ENCODE measurements at regions not wholly inside any gene's neighbourhood (a gene's known extent, or its start where the extent isn't known, plus 50 kb on each side); places are given as distances from the start of the nearest gene placed in this dataset.
A peak's percentile ranks its signal among the peaks of the same experiment; 100 is the strongest.

DNA sequence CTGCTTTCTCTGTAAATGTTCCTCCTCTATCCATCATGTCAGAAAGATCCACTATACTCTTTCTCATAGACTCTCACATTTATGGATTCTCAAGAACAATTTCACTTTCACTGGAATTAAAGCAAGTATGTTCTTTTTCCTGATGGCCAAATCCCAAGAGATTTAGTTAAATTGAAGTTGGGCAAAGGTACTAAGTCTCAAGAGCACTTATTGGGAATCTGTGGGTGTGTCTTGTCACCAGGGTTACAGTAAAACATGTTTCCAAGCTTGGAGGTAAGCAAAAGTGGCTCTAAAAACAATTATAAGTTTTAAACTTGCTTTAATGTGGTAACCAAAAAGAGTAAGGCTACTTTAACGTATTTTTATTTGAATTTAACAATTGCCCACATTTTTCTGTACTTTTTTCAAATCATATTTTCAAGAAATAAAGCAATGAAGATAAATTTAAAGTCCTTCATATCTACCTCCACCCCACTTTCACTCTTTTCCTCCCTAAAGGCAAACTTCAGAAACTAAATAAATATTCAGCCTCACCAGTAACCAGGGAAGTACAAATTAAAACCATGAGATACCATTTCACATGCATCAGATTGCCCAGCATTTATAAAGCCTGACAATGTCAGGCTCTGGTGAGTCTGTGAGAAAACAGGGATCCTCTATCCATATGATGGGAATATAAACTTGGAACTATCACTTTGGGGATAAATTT is 387.4 kb downstream of the CETN3 start:
- no peaks in the 10 kb centered on the region for H3K27me3 ChIP-seq (ENCODE audit: control insufficient read depth in 3 of 3, insufficient read depth in 3 of 3, low read depth in 1 of 3, low read length in 3 of 3)
- H2AFZ ChIP-seq (ENCODE audit: low read length): no peak overlapping the region
- H3K4me3 ChIP-seq (ENCODE audit: low read length in 2 of 2): no peak overlapping the region
- no peak overlapping the region for H2BK12ac ChIP-seq (ENCODE audit: low read length)
- H4K8ac ChIP-seq (ENCODE audit: low read depth, low read length): no peak overlapping the region
- no peak overlapping the region for H3K4ac ChIP-seq (ENCODE audit: low read length)
- no peak overlapping the region for H4K91ac ChIP-seq (ENCODE audit: low read depth, low read length, poor library complexity)
- H3K9me3 ChIP-seq (replicated peaks in 1 of 2; ENCODE audit: control insufficient read depth in 2 of 2, insufficient read depth in 1 of 2, low read depth in 1 of 2, low read length in 2 of 2): no peaks in the 10 kb centered on the region
- no peak overlapping the region for H3K4me2 ChIP-seq (ENCODE audit: insufficient read depth, low read length, poor library complexity, severe bottlenecking)
- H3K23ac ChIP-seq (ENCODE audit: low read depth, low read length, poor library complexity): no peak overlapping the region
- no peak overlapping the region for H3K27ac ChIP-seq (replicated peaks; ENCODE audit: low read length)
- H3K4me1 ChIP-seq (ENCODE audit: control insufficient read depth in 2 of 2, insufficient read depth in 1 of 2, low read depth in 1 of 2, low read length in 2 of 2): peaks cover 0 to 2% of the 10 kb centered on the region in 2 donors
- no peaks in the 10 kb centered on the region for H3K36me3 ChIP-seq (replicated peaks in 1 of 2; ENCODE audit: control insufficient read depth in 2 of 2, insufficient read depth in 2 of 2, low read length in 2 of 2)
- H2BK5ac ChIP-seq (ENCODE audit: low read length): no peak overlapping the region
- WGBS, 2 donors (ENCODE audit: extremely low coverage in 2 of 2, insufficient read length in 2 of 2, insufficient replicate concordance in 1 of 2): no CpG with 5 or more reads among the region's 1 CpG
- no peak overlapping the region for H2AK5ac ChIP-seq (ENCODE audit: low read depth, low read length)
- no peak overlapping the region for H2BK120ac ChIP-seq (ENCODE audit: low read depth, low read length)
- H3K9ac ChIP-seq (ENCODE audit: low read depth, low read length, poor library complexity): no peak overlapping the region
- no peak for DNase-seq (ENCODE audit: low spot score)
- no peaks in the 10 kb centered on the region for H3K79me1 ChIP-seq (ENCODE audit: low read depth, low read length)
- no peak overlapping the region for H3K14ac ChIP-seq (ENCODE audit: low read length)
- H2BK15ac ChIP-seq (ENCODE audit: low read length): no peak overlapping the region
- H3K18ac ChIP-seq (ENCODE audit: low read length): no peak overlapping the region

DNA sequence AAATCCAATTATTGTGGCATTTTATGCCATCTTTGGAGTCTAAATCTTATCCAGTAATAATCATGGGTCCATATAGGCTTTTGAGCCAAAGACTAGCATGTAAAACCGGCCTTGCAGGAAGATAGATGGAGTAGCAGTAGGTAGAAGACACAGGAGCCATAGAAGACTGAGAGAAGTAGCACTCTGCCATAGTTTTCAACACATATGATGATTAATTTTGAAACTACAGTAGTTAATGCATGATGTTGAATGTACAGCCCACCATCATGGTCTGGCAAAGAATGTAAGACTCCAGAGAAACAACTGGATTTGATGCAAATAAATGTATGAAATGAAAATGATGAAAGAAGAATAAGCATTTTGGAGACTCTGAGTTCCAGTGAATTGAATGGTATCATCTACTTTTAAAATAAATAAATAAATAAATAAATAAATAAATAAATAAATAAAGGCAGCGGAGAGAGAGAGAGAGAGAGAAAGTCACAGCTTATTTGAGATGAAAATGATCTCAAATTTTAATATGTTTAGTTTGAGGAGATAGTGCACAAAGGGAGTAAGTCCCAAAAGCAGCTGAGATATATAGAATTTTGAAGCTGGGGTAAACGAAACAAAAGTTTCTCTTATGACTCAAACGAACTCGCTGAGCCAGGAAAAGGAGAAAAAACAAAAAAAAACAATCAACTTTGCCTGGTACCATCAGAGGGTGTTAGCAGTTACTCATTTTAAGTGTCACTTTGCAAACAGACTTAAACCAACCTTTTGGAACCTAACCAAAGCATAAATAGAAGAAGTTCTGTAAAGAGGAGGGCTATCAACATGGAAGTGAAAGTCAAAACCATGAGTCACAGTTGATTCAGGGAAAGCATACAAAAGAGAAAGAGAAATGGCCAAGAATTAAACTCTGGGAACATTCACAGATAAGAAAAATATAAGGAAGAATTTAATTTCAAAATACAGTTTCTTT is 388.7 kb downstream of the CETN3 start:
- H3K4me1 ChIP-seq (ENCODE audit: control insufficient read depth in 2 of 2, insufficient read depth in 1 of 2, low read depth in 1 of 2, low read length in 2 of 2): peaks cover 0 to 10% of the 10 kb centered on the region in 2 donors
- H2AK5ac ChIP-seq (ENCODE audit: low read depth, low read length): no peak overlapping the region
- peak overlapping the region; percentile 58 for H2AFZ ChIP-seq (ENCODE audit: low read length)
- no peak overlapping the region for H3K4me3 ChIP-seq (ENCODE audit: low read length in 2 of 2)
- no peak overlapping the region for H4K8ac ChIP-seq (ENCODE audit: low read depth, low read length)
- H3K4me2 ChIP-seq (ENCODE audit: insufficient read depth, low read length, poor library complexity, severe bottlenecking): no peak overlapping the region
- no CpG with 5 or more reads among the region's 5 CpGs for WGBS, 2 donors (ENCODE audit: extremely low coverage in 2 of 2, insufficient read length in 2 of 2, insufficient replicate concordance in 1 of 2)
- no peaks in the 10 kb centered on the region for H3K79me1 ChIP-seq (ENCODE audit: low read depth, low read length)
- no peaks in the 10 kb centered on the region for H3K27me3 ChIP-seq (ENCODE audit: control insufficient read depth in 3 of 3, insufficient read depth in 3 of 3, low read depth in 1 of 3, low read length in 3 of 3)
- no peak overlapping the region for H3K27ac ChIP-seq (replicated peaks; ENCODE audit: low read length)
- no peaks in the 10 kb centered on the region for H3K36me3 ChIP-seq (replicated peaks in 1 of 2; ENCODE audit: control insufficient read depth in 2 of 2, insufficient read depth in 2 of 2, low read length in 2 of 2)
- H4K91ac ChIP-seq (ENCODE audit: low read depth, low read length, poor library complexity): no peak overlapping the region
- no peak overlapping the region for H2BK120ac ChIP-seq (ENCODE audit: low read depth, low read length)
- DNase-seq (ENCODE audit: low spot score): no peak
- no peaks in the 10 kb centered on the region for H3K9me3 ChIP-seq (replicated peaks in 1 of 2; ENCODE audit: control insufficient read depth in 2 of 2, insufficient read depth in 1 of 2, low read depth in 1 of 2, low read length in 2 of 2)
- H3K14ac ChIP-seq (ENCODE audit: low read length): no peak overlapping the region
- no peak overlapping the region for H2BK12ac ChIP-seq (ENCODE audit: low read length)
- H3K9ac ChIP-seq (ENCODE audit: low read depth, low read length, poor library complexity): no peak overlapping the region
- H3K4ac ChIP-seq (ENCODE audit: low read length): no peak overlapping the region
- H3K23ac ChIP-seq (ENCODE audit: low read depth, low read length, poor library complexity): no peak overlapping the region
- no peak overlapping the region for H2BK15ac ChIP-seq (ENCODE audit: low read length)
- no peak overlapping the region for H2BK5ac ChIP-seq (ENCODE audit: low read length)
- no peak overlapping the region for H3K18ac ChIP-seq (ENCODE audit: low read length)

DNA sequence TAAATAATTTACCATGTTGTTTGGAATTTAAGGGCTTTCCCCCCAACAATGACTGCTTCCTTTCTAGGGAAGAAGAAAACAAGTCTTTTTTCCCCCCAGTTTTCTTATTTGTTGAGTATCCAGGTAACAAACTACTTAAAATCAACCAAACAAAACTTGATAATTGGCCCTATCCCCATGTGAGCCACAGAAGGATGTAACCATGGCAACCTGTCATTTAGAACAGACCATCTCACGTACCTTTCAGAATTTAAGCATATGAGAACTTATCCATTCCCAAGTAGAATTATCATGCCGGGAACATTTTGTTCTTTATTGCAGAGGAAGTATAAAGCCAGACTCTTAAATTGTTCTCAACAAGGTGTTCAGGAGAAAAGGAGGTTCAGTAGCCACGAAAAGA is 392.3 kb downstream of the CETN3 start:
- WGBS, 2 donors (ENCODE audit: extremely low coverage in 2 of 2, insufficient read length in 2 of 2, insufficient replicate concordance in 1 of 2): no CpG with 5 or more reads among the region's 3 CpGs
- H3K27ac ChIP-seq (replicated peaks; ENCODE audit: low read length): peak overlapping the region; percentile 22

DNA sequence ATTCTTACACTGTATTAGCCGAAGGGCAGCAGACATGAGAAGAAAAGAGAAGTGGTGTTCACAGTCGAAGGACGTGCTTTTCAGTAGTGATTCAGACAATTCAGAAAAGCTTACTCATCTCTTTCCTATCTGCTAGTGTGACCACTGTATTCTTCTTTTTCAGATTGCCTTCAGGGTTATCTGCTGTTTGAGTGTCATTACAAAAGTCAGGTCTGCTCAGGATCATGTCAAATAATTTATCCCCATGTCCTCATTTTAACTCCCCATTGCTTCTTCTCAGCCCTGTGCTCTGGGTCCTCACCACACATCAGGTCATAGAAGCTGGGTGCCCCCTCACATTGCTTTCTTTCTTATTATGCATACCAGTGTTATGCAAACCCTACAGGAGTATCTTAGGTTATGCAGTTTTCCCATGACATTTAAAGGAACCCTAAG is 394.0 kb downstream of the CETN3 start:
- Histone ChIP-seq H2BK15ac (ENCODE audit: low read length) (no peak overlapping the region), H3K4ac (ENCODE audit: low read length) (no peak overlapping the region), H2AFZ (ENCODE audit: low read length) (peak overlapping the region; percentile 19), H3K27me3 (ENCODE audit: control insufficient read depth in 3 of 3, insufficient read depth in 3 of 3, low read depth in 1 of 3, low read length in 3 of 3) (no peaks in the 10 kb centered on the region), H4K8ac (ENCODE audit: low read depth, low read length) (no peak overlapping the region), H4K91ac (ENCODE audit: low read depth, low read length, poor library complexity) (no peak overlapping the region), H2AK5ac (ENCODE audit: low read depth, low read length) (no peak overlapping the region), H3K14ac (ENCODE audit: low read length) (no peak overlapping the region), H3K9ac (ENCODE audit: low read depth, low read length, poor library complexity) (no peak overlapping the region), H3K4me3 (ENCODE audit: low read length in 2 of 2) (no peak overlapping the region), H2BK5ac (ENCODE audit: low read length) (no peak overlapping the region), H3K4me1 (ENCODE audit: control insufficient read depth in 2 of 2, insufficient read depth in 1 of 2, low read depth in 1 of 2, low read length in 2 of 2) (peaks cover 1 to 17% of the 10 kb centered on the region in 2 donors), H3K9me3 (replicated peaks in 1 of 2; ENCODE audit: control insufficient read depth in 2 of 2, insufficient read depth in 1 of 2, low read depth in 1 of 2, low read length in 2 of 2) (no peaks in the 10 kb centered on the region), H2BK120ac (ENCODE audit: low read depth, low read length) (no peak overlapping the region), H2BK12ac (ENCODE audit: low read length) (no peak overlapping the region), H3K36me3 (replicated peaks in 1 of 2; ENCODE audit: control insufficient read depth in 2 of 2, insufficient read depth in 2 of 2, low read length in 2 of 2) (no peaks in the 10 kb centered on the region), H3K27ac (replicated peaks; ENCODE audit: low read length) (no peak overlapping the region), H3K23ac (ENCODE audit: low read depth, low read length, poor library complexity) (no peak overlapping the region), H3K18ac (ENCODE audit: low read length) (no peak overlapping the region), H3K4me2 (ENCODE audit: insufficient read depth, low read length, poor library complexity, severe bottlenecking) (no peak overlapping the region), H3K79me1 (ENCODE audit: low read depth, low read length) (no peaks in the 10 kb centered on the region)
- DNase-seq (ENCODE audit: low spot score): no peak
- WGBS, 2 donors (ENCODE audit: extremely low coverage in 2 of 2, insufficient read length in 2 of 2, insufficient replicate concordance in 1 of 2): no CpG with 5 or more reads among the region's 3 CpGs

More for the DNA sequence above, 392.3 kb downstream of the CETN3 start:
- H3K18ac ChIP-seq (ENCODE audit: low read length): no peak overlapping the region
- H3K14ac ChIP-seq (ENCODE audit: low read length): no peak overlapping the region
- no peak overlapping the region for H3K4ac ChIP-seq (ENCODE audit: low read length)
- no peak overlapping the region for H3K4me2 ChIP-seq (ENCODE audit: insufficient read depth, low read length, poor library complexity, severe bottlenecking)
- H2AFZ ChIP-seq (ENCODE audit: low read length): peak overlapping the region; percentile 51
- no peaks in the 10 kb centered on the region for H3K9me3 ChIP-seq (replicated peaks in 1 of 2; ENCODE audit: control insufficient read depth in 2 of 2, insufficient read depth in 1 of 2, low read depth in 1 of 2, low read length in 2 of 2)
- no peak overlapping the region for H2BK15ac ChIP-seq (ENCODE audit: low read length)
- H4K8ac ChIP-seq (ENCODE audit: low read depth, low read length): no peak overlapping the region
- H2AK5ac ChIP-seq (ENCODE audit: low read depth, low read length): no peak overlapping the region
- no peak overlapping the region for H4K91ac ChIP-seq (ENCODE audit: low read depth, low read length, poor library complexity)
- H3K79me1 ChIP-seq (ENCODE audit: low read depth, low read length): no peaks in the 10 kb centered on the region
- no peak overlapping the region for H2BK120ac ChIP-seq (ENCODE audit: low read depth, low read length)
- peaks cover 1 to 17% of the 10 kb centered on the region in 2 donors for H3K4me1 ChIP-seq (ENCODE audit: control insufficient read depth in 2 of 2, insufficient read depth in 1 of 2, low read depth in 1 of 2, low read length in 2 of 2)
- H3K36me3 ChIP-seq (replicated peaks in 1 of 2; ENCODE audit: control insufficient read depth in 2 of 2, insufficient read depth in 2 of 2, low read length in 2 of 2): no peaks in the 10 kb centered on the region
- H3K27me3 ChIP-seq (ENCODE audit: control insufficient read depth in 3 of 3, insufficient read depth in 3 of 3, low read depth in 1 of 3, low read length in 3 of 3): no peaks in the 10 kb centered on the region
- no peak overlapping the region for H2BK5ac ChIP-seq (ENCODE audit: low read length)
- no peak overlapping the region for H3K9ac ChIP-seq (ENCODE audit: low read depth, low read length, poor library complexity)
- no peak overlapping the region for H3K4me3 ChIP-seq (ENCODE audit: low read length in 2 of 2)
- H2BK12ac ChIP-seq (ENCODE audit: low read length): no peak overlapping the region
- peak; percentile 14 for DNase-seq (ENCODE audit: low spot score)
- no peak overlapping the region for H3K23ac ChIP-seq (ENCODE audit: low read depth, low read length, poor library complexity)

All from neuronal stem cell (in vitro differentiated cells).